GM12878 (cell line): ENCODE measurements at regions not wholly inside any gene's neighbourhood (a gene's known extent, or its start where the extent isn't known, plus 50 kb on each side); places are given as distances from the start of the nearest gene placed in this dataset.

Experiments used
- CBX3 ChIP-seq: fragments of 200-600 bp; sonication (generic); IDR thresholded peaks from 2 replicates; pipeline ENCODE4 v1.6.1; 2016; ENCODE audit warnings: low read depth, borderline replicate concordance
- CREB1 ChIP-seq: IDR thresholded peaks from 2 replicates; pipeline ENCODE4 v1.6.1; 2012; ENCODE audit warnings: low read depth, mild to moderate bottlenecking, inconsistent platforms
- GABPA ChIP-seq: IDR thresholded peaks from 2 replicates; pipeline ENCODE4 v1.6.1; 2014; ENCODE audit warnings: antibody characterized with exemption, low read depth, mild to moderate bottlenecking, inconsistent platforms
- IRF5 ChIP-seq: fragments of 450-650 bp; IDR thresholded peaks from 2 replicates; pipeline ENCODE4 v1.6.1; 2017; ENCODE audit warnings: borderline replicate concordance
- NBN ChIP-seq: fragments of 450-650 bp; IDR thresholded peaks from 2 replicates; pipeline ENCODE4 v1.6.1; 2016
- NR2C1 ChIP-seq: fragments of 450-650 bp; IDR thresholded peaks from 2 replicates; pipeline ENCODE4 v1.6.1; 2017; ENCODE audit warnings: antibody characterized with exemption, mild to moderate bottlenecking, moderate library complexity
- PBX3 ChIP-seq: IDR thresholded peaks from 2 replicates; pipeline ENCODE4 v1.6.1; 2011; ENCODE audit warnings: mild to moderate bottlenecking, low read depth, low read length, moderate library complexity; ENCODE audit not compliant: insufficient replicate concordance
- POLR2A ChIP-seq: IDR thresholded peaks from 2 replicates; pipeline ENCODE4 v1.6.1; 2011; ENCODE audit warnings: low read depth, mild to moderate bottlenecking, low read length
- POLR2AphosphoS2 ChIP-seq: IDR thresholded peaks from 2 replicates; pipeline ENCODE4 v1.6.1; 2011; ENCODE audit warnings: low read depth, mild to moderate bottlenecking, low read length, improper control_type of control experiment, moderate library complexity
- POLR2AphosphoS5 ChIP-seq: IDR thresholded peaks from 2 replicates; pipeline ENCODE4 v1.6.1; 2011; ENCODE audit warnings: mild to moderate bottlenecking, low read length, inconsistent platforms
- SRF ChIP-seq, 2 experiments: IDR thresholded peaks; 2 replicates each; pipeline ENCODE4 v1.6.1; 2011; ENCODE audit warnings: low read depth in 2 of 2, low read length in 2 of 2, mild to moderate bottlenecking in 1 of 2, moderate library complexity in 1 of 2
- TF ChIP-seq, protein P1 (sequence below), 3 experiments: IDR thresholded peaks in 2 of 3; conservative IDR thresholded peaks in 1 of 3; 2 replicates each; pipeline ENCODE4 v1.5.1; 2011; ENCODE audit warnings: low read depth in 3 of 3, low read length in 3 of 3, mild to moderate bottlenecking in 3 of 3, control low read depth in 2 of 3, moderate library complexity in 2 of 3, inconsistent platforms in 1 of 3, mixed read lengths in 1 of 3; ENCODE audit not compliant: control insufficient read depth in 2 of 3, insufficient read depth in 1 of 3; ENCODE audit errors: extremely low read depth in 1 of 3

- TF ChIP-seq POLR2AphosphoS2 (no peak), NR2C1 (no peak), NBN (no peak), PBX3 (no peak), GABPA (no peak), CBX3 (no peak), SRF (IDR thresholded peaks at IDR 0.05; ENCODE audit: low read depth in 2 of 2, low read length in 2 of 2) (no peak), CREB1 (no peak), IRF5 (no peak), POLR2A (no peak), POLR2AphosphoS5 (no peak)
- TF ChIP-seq, protein P1, sequence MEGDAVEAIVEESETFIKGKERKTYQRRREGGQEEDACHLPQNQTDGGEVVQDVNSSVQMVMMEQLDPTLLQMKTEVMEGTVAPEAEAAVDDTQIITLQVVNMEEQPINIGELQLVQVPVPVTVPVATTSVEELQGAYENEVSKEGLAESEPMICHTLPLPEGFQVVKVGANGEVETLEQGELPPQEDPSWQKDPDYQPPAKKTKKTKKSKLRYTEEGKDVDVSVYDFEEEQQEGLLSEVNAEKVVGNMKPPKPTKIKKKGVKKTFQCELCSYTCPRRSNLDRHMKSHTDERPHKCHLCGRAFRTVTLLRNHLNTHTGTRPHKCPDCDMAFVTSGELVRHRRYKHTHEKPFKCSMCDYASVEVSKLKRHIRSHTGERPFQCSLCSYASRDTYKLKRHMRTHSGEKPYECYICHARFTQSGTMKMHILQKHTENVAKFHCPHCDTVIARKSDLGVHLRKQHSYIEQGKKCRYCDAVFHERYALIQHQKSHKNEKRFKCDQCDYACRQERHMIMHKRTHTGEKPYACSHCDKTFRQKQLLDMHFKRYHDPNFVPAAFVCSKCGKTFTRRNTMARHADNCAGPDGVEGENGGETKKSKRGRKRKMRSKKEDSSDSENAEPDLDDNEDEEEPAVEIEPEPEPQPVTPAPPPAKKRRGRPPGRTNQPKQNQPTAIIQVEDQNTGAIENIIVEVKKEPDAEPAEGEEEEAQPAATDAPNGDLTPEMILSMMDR (IDR thresholded peaks at IDR 0.05 in 2 of 3, conservative IDR thresholded peaks at IDR 0.05 in 1 of 3; ENCODE audit: control insufficient read depth in 2 of 3, extremely low read depth in 1 of 3, insufficient read depth in 1 of 3, low read depth in 3 of 3, low read length in 3 of 3): no peak
These were observed 184.2 kb upstream of the RPL38 start for GRCh38 chr17:74019271-74019670.
